GM12801 (cell line): ENCODE measurements at regions not wholly inside any gene's neighbourhood (a gene's known extent, or its start where the extent isn't known, plus 50 kb on each side); places are given as distances from the start of the nearest gene placed in this dataset.

Experiments
- TF ChIP-seq, protein P1 (sequence below): IDR thresholded peaks from one replicate; pipeline ENCODE4 v1.5.1; 2011; ENCODE audit warnings: control low read depth; ENCODE audit not compliant: insufficient read length; ENCODE audit errors: extremely low read depth

GRCh38 chr5:106367281-106367680, 1303.5 kb downstream of the EFNA5 start:
- TF ChIP-seq, protein P1, sequence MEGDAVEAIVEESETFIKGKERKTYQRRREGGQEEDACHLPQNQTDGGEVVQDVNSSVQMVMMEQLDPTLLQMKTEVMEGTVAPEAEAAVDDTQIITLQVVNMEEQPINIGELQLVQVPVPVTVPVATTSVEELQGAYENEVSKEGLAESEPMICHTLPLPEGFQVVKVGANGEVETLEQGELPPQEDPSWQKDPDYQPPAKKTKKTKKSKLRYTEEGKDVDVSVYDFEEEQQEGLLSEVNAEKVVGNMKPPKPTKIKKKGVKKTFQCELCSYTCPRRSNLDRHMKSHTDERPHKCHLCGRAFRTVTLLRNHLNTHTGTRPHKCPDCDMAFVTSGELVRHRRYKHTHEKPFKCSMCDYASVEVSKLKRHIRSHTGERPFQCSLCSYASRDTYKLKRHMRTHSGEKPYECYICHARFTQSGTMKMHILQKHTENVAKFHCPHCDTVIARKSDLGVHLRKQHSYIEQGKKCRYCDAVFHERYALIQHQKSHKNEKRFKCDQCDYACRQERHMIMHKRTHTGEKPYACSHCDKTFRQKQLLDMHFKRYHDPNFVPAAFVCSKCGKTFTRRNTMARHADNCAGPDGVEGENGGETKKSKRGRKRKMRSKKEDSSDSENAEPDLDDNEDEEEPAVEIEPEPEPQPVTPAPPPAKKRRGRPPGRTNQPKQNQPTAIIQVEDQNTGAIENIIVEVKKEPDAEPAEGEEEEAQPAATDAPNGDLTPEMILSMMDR = no peak

- TF ChIP-seq, protein P1 = no peak
Observed at GRCh38 chr5:106363578-106363977, 1307.2 kb downstream of the EFNA5 start.

GRCh38 chr5:106361905-106362304, 1308.8 kb downstream of the EFNA5 start:
- TF ChIP-seq, protein P1 = no peak

DNA sequence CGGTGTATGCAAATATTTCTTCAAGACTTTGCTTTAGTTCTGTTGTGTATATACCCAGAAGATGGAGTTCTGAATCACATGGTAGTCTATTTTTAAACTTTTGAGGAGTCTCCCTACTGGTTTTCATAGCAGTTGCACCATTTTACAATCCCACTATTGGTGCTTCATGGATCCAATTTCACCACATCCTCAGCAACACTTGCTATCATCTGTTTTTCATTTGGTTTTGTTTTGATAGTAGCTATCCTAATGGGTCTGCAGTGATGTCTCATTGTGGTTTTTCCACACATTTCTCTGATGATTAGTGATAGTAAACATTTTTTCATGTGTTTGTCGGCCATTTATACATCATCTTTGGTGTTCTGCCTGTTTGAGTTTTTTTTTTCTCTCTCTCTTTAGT, 1339.3 kb downstream of the EFNA5 start:
- TF ChIP-seq, protein P1 = no peak

DNA sequence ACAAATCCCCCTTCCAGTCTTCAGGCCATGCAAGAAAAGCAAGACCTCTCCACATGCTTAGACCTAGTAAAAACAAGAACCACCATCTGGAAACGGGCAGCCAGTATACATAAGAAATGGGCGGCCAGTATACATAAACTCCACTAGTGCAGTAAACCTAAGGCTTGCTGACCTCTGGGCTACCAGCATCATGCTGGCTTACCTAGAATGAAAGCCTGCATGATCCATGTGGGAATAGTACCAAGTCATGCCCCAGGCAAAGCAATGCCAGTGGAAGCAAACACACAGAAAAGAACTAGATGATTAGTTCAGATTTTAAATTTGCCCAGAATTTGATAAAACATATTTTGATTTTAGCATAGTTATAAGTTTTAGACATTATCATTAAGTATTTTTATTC, 1346.4 kb downstream of the EFNA5 start:
- TF ChIP-seq, protein P1 = no peak

DNA sequence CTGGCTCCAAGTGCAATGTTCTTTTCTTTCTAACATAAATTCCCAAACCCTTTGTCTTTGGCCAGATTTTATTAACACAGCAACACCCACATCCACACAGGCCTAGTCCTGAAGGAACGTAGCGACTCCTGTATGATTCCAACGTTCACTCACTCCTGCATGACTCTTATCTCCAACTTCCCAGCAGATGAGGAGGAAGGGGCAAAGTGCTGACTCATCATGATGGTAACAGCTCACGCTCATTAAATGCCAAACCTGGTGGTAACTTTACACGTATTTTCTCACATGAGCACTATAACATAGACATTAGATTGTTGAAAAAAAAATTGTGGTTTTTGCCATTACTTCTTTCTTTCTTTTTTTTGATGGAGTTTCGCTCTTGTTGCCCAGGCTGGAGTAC, 1349.5 kb downstream of the EFNA5 start:
- TF ChIP-seq, protein P1 = no peak

DNA sequence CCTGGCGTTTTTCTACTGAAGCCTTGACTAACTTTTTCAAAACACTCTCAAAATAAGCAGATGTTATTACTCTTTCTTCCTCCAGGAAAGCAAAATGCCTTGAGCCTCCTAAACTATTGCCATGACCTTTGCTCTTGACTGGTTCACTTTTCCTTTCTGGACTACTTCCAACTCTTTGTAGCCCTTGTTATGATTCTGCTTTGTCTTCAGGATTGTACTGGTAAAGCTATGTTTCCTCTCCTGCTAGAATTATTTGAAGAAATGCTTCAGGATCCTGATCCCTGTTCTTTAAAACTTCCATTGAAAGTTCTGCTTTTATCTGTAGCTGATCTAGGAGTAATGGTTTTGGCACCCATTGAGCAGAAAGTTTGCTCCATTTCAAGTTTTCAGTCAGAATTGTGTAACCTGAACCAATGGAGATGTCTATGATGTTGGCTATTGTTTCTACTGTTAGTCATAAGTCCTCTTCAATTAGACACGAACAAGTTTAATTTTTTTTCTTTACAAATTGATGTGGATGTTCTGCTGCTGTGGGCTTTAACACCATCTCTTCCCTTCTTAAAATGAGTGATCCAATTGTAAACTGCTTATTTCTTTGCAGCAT, 1356.4 kb downstream of the EFNA5 start:
- TF ChIP-seq, protein P1 = no peak
